ENCODE measurements at regions not wholly inside any gene's neighbourhood (a gene's known extent, or its start where the extent isn't known, plus 50 kb on each side); places are given as distances from the start of the nearest gene placed in this dataset.

- DNase-seq (ENCODE audit: insufficient read length) (no peak), FAIRE-seq (no peak)
- TF ChIP-seq POLR2A (IDR thresholded peaks at IDR 0.05; ENCODE audit: low read depth, low read length) (no peak), POLR2AphosphoS5 (IDR thresholded peaks at IDR 0.05; ENCODE audit: low read depth, low read length) (no peak), TAF1 (IDR thresholded peaks at IDR 0.05; ENCODE audit: borderline replicate concordance, low read depth, low read length) (no peak)
Observed at GRCh38 chr6:166743406-166744222, 116.6 kb upstream of the RPS6KA2 start.

- FAIRE-seq = no peak
- no peak for DNase-seq (ENCODE audit: insufficient read length)
- TF ChIP-seq POLR2AphosphoS5 (IDR thresholded peaks at IDR 0.05; ENCODE audit: low read depth, low read length) (no peak), POLR2A (IDR thresholded peaks at IDR 0.05; ENCODE audit: low read depth, low read length) (no peak), TAF1 (IDR thresholded peaks at IDR 0.05; ENCODE audit: borderline replicate concordance, low read depth, low read length) (no peak)
Observed at GRCh38 chr6:166742981-166743380, 115.9 kb upstream of the RPS6KA2 start.

- FAIRE-seq (no peak), DNase-seq (ENCODE audit: insufficient read length) (no peak)
- TF ChIP-seq TAF1 (IDR thresholded peaks at IDR 0.05; ENCODE audit: borderline replicate concordance, low read depth, low read length) (no peak), POLR2A (IDR thresholded peaks at IDR 0.05; ENCODE audit: low read depth, low read length) (no peak), POLR2AphosphoS5 (IDR thresholded peaks at IDR 0.05; ENCODE audit: low read depth, low read length) (no peak)
Observed at GRCh38 chr6:166739976-166740318, 112.9 kb upstream of the RPS6KA2 start.

DNA sequence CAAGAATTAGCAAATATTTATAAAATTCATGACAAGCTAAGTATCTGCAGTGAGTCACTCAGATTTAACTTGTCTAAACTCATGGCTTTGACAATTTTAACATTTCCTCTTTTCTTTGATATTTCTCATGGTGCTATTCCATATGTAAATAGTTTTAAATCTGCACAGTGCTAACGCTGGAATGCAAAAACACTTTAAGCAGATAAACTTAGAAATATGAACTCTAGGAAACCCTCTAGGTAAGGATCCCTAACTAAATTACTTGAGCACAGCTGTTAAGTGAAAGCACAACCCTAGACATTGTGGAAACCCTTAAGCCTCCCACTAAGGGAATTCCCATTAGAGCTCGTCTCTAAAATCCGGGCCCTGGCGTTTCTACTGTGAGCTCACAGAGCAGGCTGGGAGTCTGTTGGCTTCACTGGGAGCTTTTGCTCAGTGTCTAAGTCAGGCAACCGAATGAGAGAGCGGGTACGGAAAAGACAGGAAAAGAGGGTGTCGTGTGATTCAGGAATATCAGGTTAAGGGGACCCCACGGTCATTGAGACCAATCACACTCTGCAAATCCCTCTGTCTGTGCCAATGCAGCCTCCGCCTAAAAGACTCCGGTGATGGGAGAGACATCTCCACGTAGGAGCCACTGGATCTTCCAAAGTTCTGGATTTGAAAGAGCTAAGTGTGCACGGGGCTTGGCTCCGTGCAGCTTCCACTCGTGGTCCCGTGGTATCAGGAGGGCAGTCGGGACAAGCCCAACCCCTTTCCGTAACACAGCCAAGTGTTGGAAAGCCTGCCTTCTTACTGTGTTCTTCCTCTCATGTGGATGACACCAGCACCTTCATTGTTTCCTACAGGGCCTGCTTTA, 112.3 kb upstream of the RPS6KA2 start:
- no peak for DNase-seq (ENCODE audit: insufficient read length)
- FAIRE-seq = no peak
- TF ChIP-seq POLR2A (IDR thresholded peaks at IDR 0.05; ENCODE audit: low read depth, low read length) = no peak
- TF ChIP-seq POLR2AphosphoS5 (IDR thresholded peaks at IDR 0.05; ENCODE audit: low read depth, low read length) = no peak
- no peak for TF ChIP-seq TAF1 (IDR thresholded peaks at IDR 0.05; ENCODE audit: borderline replicate concordance, low read depth, low read length)

- TF ChIP-seq POLR2A (IDR thresholded peaks at IDR 0.05; ENCODE audit: low read depth, low read length) (no peak), POLR2AphosphoS5 (IDR thresholded peaks at IDR 0.05; ENCODE audit: low read depth, low read length) (no peak), TAF1 (IDR thresholded peaks at IDR 0.05; ENCODE audit: borderline replicate concordance, low read depth, low read length) (no peak)
Observed at GRCh38 chr6:166738386-166739116, 111.5 kb upstream of the RPS6KA2 start.

DNA sequence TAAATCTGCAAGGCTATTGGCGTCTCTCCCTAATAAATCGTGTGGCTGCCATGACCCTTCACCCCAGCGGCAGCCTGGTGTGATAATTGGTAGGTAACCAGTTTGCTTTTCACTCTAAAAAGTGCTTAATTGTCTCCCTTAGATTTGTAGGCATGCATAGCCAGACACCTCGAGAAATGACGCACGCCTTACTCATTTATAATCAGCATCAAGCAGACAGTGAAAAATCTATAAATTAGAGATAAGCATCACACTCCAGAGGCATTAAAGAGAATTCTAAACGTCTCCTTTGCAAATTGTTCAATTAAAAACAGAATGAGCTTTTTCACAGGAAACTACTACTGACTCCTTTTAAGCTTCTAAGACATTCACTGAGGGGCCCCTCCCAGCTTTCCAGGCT, 110.2 kb upstream of the RPS6KA2 start:
- TF ChIP-seq TAF1 (IDR thresholded peaks at IDR 0.05; ENCODE audit: borderline replicate concordance, low read depth, low read length) (no peak), POLR2A (IDR thresholded peaks at IDR 0.05; ENCODE audit: low read depth, low read length) (no peak), POLR2AphosphoS5 (IDR thresholded peaks at IDR 0.05; ENCODE audit: low read depth, low read length) (no peak)
- no peak for DNase-seq (ENCODE audit: insufficient read length)
- FAIRE-seq = no peak

More at GRCh38 chr6:166738386-166739116, 111.5 kb upstream of the RPS6KA2 start:
- no peak for DNase-seq (ENCODE audit: insufficient read length)
- no peak for FAIRE-seq

DNA sequence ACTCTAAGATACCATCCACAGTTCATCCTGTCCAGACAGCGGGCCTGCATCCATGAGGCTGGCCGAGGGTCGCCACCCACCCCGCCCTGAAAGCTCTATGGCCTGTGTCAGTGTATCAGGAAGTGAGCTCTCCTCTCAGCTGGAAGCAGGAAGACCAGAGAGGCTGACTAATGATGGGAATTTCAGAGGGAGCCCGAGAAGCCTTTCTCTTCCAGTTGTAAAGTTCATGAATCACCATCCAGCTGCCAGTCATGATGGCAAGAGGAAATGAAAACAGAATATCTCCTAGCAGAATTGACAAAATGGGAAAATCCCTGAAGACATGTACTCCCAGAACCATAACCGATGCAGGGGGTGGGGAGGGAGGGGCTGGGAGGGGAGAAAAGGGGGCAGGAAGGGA, 109.6 kb upstream of the RPS6KA2 start:
- TF ChIP-seq POLR2AphosphoS5 (IDR thresholded peaks at IDR 0.05; ENCODE audit: low read depth, low read length) = no peak
- TF ChIP-seq TAF1 (IDR thresholded peaks at IDR 0.05; ENCODE audit: borderline replicate concordance, low read depth, low read length) = no peak
- no peak for TF ChIP-seq POLR2A (IDR thresholded peaks at IDR 0.05; ENCODE audit: low read depth, low read length)
- FAIRE-seq = no peak
- no peak for DNase-seq (ENCODE audit: insufficient read length)

- TF ChIP-seq POLR2A (IDR thresholded peaks at IDR 0.05; ENCODE audit: low read depth, low read length) = no peak
- TF ChIP-seq TAF1 (IDR thresholded peaks at IDR 0.05; ENCODE audit: borderline replicate concordance, low read depth, low read length) = no peak
- TF ChIP-seq POLR2AphosphoS5 (IDR thresholded peaks at IDR 0.05; ENCODE audit: low read depth, low read length) = no peak
- DNase-seq (ENCODE audit: insufficient read length) (no peak), FAIRE-seq (no peak)
Observed at GRCh38 chr6:166733900-166734299, 106.8 kb upstream of the RPS6KA2 start.

GRCh38 chr6:166729658-166730057, 102.6 kb upstream of the RPS6KA2 start:
- TF ChIP-seq POLR2AphosphoS5 (IDR thresholded peaks at IDR 0.05; ENCODE audit: low read depth, low read length) (no peak), TAF1 (IDR thresholded peaks at IDR 0.05; ENCODE audit: borderline replicate concordance, low read depth, low read length) (no peak), POLR2A (IDR thresholded peaks at IDR 0.05; ENCODE audit: low read depth, low read length) (no peak)
- no peak for FAIRE-seq
- DNase-seq (ENCODE audit: insufficient read length) = no peak

- no peak for FAIRE-seq
- no peak for TF ChIP-seq TAF1 (IDR thresholded peaks at IDR 0.05; ENCODE audit: borderline replicate concordance, low read depth, low read length)
- no peak for TF ChIP-seq POLR2AphosphoS5 (IDR thresholded peaks at IDR 0.05; ENCODE audit: low read depth, low read length)
- no peak for TF ChIP-seq POLR2A (IDR thresholded peaks at IDR 0.05; ENCODE audit: low read depth, low read length)
- DNase-seq (ENCODE audit: insufficient read length) = no peak
Observed at GRCh38 chr6:166728884-166729530, 102.0 kb upstream of the RPS6KA2 start.

GRCh38 chr6:166726201-166726600, 99.2 kb upstream of the RPS6KA2 start:
- TF ChIP-seq POLR2AphosphoS5 (IDR thresholded peaks at IDR 0.05; ENCODE audit: low read depth, low read length) (no peak), TAF1 (IDR thresholded peaks at IDR 0.05; ENCODE audit: borderline replicate concordance, low read depth, low read length) (no peak), POLR2A (IDR thresholded peaks at IDR 0.05; ENCODE audit: low read depth, low read length) (no peak)
- FAIRE-seq (no peak), DNase-seq (ENCODE audit: insufficient read length) (no peak)

All from GM12892 (cell line).